ENCODE measurements at regions not wholly inside any gene's neighbourhood (a gene's known extent, or its start where the extent isn't known, plus 50 kb on each side); places are given as distances from the start of the nearest gene placed in this dataset.

DNA sequence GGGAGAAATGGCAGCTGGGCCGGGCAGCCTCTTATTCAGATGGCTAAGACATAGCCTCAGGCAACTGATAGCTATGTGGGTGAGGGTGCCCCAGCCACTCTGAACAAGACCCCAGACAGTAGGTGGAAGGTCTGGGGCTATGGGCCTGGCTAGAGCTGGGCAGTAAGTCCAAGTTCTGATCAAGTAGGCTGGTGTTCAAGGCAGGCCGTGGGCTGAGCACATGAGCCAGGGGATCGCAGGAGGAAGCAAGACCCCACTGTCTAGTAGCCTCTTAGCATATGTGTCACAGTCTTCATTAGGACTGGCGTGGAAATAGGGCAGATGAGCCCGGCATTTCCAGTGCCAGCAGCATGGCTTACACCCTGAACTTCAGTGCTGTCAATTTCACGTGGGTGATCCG is 192.1 kb downstream of the ADAMTS15 start:
- TF ChIP-seq, protein P1, sequence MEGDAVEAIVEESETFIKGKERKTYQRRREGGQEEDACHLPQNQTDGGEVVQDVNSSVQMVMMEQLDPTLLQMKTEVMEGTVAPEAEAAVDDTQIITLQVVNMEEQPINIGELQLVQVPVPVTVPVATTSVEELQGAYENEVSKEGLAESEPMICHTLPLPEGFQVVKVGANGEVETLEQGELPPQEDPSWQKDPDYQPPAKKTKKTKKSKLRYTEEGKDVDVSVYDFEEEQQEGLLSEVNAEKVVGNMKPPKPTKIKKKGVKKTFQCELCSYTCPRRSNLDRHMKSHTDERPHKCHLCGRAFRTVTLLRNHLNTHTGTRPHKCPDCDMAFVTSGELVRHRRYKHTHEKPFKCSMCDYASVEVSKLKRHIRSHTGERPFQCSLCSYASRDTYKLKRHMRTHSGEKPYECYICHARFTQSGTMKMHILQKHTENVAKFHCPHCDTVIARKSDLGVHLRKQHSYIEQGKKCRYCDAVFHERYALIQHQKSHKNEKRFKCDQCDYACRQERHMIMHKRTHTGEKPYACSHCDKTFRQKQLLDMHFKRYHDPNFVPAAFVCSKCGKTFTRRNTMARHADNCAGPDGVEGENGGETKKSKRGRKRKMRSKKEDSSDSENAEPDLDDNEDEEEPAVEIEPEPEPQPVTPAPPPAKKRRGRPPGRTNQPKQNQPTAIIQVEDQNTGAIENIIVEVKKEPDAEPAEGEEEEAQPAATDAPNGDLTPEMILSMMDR (IDR thresholded peaks at IDR 0.05; ENCODE audit: low read length, missing control alignments), result no peak

GRCh38 chr11:130641876-130642275 is 193.4 kb downstream of the ADAMTS15 start:
- TF ChIP-seq, protein P1 (IDR thresholded peaks at IDR 0.05; ENCODE audit: low read length, missing control alignments), result no peak
- DNase-seq (ENCODE audit: low read depth), result no peak
- no peak overlapping the region for H3K4me3 ChIP-seq (replicated peaks; ENCODE audit: low read depth, low read length)

More for the DNA sequence above, 192.1 kb downstream of the ADAMTS15 start:
- no peak overlapping the region for H3K4me3 ChIP-seq (replicated peaks; ENCODE audit: low read depth, low read length)
- no peak for DNase-seq (ENCODE audit: low read depth)

GRCh38 chr11:130642994-130643393 is 194.5 kb downstream of the ADAMTS15 start:
- no peak for DNase-seq (ENCODE audit: low read depth)
- H3K4me3 ChIP-seq (replicated peaks; ENCODE audit: low read depth, low read length), result no peak overlapping the region
- TF ChIP-seq, protein P1 (IDR thresholded peaks at IDR 0.05; ENCODE audit: low read length, missing control alignments), result no peak

GRCh38 chr11:130644187-130644586 is 195.7 kb downstream of the ADAMTS15 start:
- TF ChIP-seq, protein P1 (IDR thresholded peaks at IDR 0.05; ENCODE audit: low read length, missing control alignments), result no peak
- no peak for DNase-seq (ENCODE audit: low read depth)
- no peak overlapping the region for H3K4me3 ChIP-seq (replicated peaks; ENCODE audit: low read depth, low read length)

DNA sequence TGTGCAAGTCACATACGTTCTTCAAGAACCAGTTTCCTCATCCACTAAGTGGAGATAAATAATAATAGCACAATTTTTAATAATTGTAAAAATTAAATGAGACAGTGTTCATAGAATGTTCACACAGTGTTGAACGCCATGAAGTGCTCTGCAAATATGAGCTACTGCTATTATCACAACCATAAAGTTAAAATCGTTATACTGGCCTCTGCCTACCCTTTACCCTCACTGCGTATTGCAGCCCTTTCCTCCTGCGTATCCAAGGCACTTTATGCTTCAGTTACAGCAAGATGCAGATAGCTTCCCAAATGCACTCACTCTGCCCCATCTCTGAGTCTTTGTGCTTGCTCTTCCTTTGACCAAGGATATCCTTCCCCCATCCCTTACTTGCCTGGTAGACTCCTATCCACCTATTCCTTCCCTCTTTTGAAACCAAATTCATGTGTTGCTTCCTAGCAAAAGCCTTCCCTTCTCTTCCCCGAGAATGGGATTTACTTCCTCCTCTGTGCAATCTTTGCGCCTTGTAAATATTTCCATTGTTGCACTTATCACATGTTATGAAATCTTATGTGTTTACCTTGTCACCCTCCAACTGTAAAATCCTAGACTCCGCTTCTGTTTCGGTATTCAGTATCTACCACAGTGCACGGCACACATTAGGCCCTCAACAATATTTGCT is 196.9 kb downstream of the ADAMTS15 start:
- H3K4me3 ChIP-seq (replicated peaks; ENCODE audit: low read depth, low read length), result no peak overlapping the region
- no peak for DNase-seq (ENCODE audit: low read depth)
- TF ChIP-seq, protein P1 (IDR thresholded peaks at IDR 0.05; ENCODE audit: low read length, missing control alignments), result no peak

DNA sequence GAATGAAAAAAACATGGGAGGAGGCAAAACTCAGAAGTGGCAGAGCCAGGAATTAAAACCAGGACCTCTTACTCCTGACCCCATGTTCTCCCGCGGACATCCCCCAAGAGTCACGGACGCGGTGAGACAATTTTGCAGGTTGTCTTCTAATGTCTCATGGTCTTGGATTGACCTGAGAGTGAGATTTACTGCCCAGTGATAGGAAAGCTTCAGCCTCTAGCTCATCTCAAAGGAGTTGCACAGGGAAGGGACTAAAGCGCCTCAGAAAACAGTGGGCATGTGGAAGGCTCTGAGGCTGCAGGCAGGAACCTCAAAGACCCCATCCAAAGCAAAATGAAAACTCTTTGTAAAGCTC is 197.4 kb downstream of the ADAMTS15 start:
- no peak for DNase-seq (ENCODE audit: low read depth)
- TF ChIP-seq, protein P1 (IDR thresholded peaks at IDR 0.05; ENCODE audit: low read length, missing control alignments), result no peak
- no peak overlapping the region for H3K4me3 ChIP-seq (replicated peaks; ENCODE audit: low read depth, low read length)

GRCh38 chr11:130646881-130647280 is 198.4 kb downstream of the ADAMTS15 start:
- DNase-seq (ENCODE audit: low read depth), result no peak
- no peak overlapping the region for H3K4me3 ChIP-seq (replicated peaks; ENCODE audit: low read depth, low read length)
- TF ChIP-seq, protein P1 (IDR thresholded peaks at IDR 0.05; ENCODE audit: low read length, missing control alignments), result no peak

Measured in fibroblast of pulmonary artery (primary cell).